GM11168 (cell line): ENCODE measurements at regions not wholly inside any gene's neighbourhood (a gene's known extent, or its start where the extent isn't known, plus 50 kb on each side); places are given as distances from the start of the nearest gene placed in this dataset.
"Not testable (repeated sequence)": the region's sequence is repeated elsewhere in the genome, so short reads cannot be mapped to it uniquely, and the experiment has no call there.

Experiments
- in situ Hi-C: fragments of 300-500 bp; cut with MboI; formaldehyde crosslinking; loops from one replicate; pipeline ENCODE4 v1.12.0; 2022; ENCODE audit warnings: low sequenced_read_pairs; ENCODE audit not compliant: unreplicated experiment

DNA sequence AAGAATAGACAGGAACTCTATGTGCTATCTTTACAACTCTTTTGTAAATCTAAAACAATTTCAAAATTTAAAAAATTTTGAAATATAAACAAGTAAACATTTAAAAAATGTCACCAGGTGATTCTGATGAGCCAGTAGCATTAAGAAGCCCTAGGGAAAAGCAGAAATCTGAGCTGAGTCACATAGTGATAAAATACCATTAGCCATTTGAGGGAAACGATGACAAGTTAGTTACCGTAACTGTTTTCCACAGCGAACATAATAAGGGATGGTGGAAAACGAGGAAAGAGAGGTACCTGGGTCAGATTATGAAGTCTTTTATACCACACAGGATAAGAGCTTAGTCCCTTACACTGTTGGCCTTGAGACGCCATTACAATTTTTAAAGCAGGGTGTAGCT lies 55.5 kb downstream of the PRR15 start:
- in situ Hi-C loops = no loop called here

DNA sequence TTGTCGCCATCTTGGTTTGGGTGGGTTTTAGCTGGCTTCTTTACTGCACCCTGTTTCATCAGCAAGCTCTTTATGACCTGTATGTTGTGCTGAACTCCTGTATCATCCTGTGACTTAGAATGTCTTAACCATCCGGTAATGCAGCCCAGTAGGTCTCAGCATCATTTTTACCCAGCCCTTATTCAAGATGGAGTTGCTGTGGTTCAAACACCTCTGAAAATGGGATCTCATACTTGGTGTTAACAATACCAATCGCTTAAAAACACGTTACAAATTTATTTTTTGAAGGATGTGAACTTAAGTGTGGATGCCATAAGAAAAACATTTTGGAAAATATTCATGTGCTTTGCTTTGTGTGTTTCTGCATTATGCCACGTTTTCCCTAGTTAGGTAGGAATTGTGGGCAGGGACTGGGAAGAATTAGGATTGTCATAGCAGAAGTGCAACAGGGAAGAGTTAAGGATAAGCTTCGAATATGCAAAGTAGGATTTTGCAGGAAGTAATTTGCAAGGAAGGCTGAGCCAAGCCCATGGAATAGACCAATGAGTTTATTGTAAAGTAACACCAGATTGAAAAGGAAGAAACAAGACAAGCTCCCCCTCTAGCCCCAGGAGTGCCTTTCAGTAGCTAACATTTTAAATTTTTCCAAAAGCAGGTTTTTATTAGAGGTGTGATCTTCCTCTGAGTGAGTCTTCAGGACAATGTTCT lies 56.4 kb downstream of the PRR15 start:
- in situ Hi-C loops = no loop called here

- in situ Hi-C loops = no loop called here
Observed at GRCh38 chr7:29620556-29620930, 56.9 kb downstream of the PRR15 start.

- in situ Hi-C loops = no loop called here
Observed at GRCh38 chr7:29622335-29623265, 59.0 kb downstream of the PRR15 start.

- in situ Hi-C loops = no loop called here
Observed at GRCh38 chr7:29623973-29624372, 60.3 kb downstream of the PRR15 start.

GRCh38 chr7:29626730-29627129 lies 63.1 kb downstream of the PRR15 start:
- in situ Hi-C loops = no loop called here

- in situ Hi-C loops = no loop called here
Observed at GRCh38 chr7:29627631-29628030, 64.0 kb downstream of the PRR15 start.

DNA sequence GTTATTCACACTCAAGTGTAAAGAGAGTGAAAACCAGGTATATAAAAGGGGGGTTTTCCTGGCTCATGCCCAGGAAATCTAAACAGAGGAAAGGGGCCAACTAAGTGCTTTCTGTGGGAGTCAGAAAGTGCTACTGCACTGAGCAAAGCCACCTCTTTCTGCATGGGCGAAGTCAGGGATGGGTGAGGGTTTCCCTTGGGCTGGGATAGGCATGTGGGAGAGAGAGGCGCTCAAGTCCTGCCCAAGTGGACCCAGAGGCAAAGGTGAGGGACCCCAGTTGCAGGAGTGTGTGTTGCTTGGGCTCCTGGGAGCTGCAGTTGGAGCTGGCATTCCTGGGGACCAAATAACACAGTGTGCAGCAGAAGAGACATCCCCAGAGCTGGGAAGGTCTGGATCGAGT lies 65.9 kb downstream of the PRR15 start:
- in situ Hi-C loops = no loop called here

DNA sequence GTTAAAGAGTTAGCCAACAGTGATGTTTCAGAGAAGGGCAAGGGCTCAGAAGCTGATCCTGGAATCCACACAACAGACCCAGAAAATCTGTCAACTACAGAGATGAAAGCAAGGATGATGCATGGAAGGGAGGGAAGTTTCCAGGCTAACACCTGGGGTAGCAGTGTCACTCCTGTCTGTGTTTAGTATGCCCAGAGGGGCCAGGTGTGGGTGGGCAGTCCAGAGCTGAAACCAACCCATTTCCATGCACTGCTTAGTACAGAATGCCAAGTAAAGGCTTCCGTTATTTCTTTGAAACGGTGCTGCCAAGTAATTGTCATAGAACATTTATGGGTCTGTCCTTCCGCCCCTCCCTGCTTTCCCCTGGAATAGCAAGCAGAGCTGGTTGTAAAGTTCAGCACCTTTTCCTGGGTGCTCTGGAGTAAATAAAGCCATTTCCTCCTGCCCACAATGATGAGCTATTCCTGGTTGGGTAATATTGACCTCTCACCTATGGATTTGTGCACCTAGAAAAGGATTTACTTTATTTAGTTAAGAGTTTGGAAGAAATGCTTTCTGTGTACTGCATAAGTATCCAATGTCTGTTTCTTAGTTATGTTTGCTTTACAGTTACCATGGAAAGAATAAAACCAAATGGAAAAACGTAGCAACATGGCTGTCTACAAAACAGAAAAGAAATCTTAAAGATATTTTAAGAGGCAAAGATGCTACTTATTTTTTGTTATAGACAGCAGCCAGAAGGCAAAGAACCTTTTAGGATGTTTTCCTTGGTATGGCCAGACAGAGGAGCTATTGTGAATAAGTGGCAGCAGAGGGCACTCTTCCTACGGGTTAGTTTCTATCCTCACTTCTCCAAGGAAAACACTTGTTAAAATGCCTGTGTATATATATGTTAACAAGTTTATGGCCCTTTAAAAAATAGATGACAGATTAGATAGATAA lies 71.7 kb downstream of the PRR15 start:
- in situ Hi-C loops = not testable (repeated sequence)

DNA sequence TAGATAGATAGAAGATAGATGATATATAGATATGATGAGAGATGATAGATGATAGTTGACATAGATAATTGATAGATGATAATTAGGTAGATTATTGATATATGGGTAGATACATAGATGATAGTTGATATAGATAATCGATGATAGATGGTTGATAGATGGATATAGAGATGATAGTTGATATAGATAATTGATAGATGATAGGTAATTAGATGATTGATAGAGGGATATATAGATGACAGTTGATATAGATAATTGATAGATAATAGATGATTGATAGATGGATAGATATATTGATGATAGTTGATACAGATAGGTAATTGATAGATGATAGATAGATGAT lies 72.3 kb downstream of the PRR15 start:
- in situ Hi-C loops = no loop called here

- in situ Hi-C loops = no loop called here
Observed at GRCh38 chr7:29637374-29637773, 73.7 kb downstream of the PRR15 start.

DNA sequence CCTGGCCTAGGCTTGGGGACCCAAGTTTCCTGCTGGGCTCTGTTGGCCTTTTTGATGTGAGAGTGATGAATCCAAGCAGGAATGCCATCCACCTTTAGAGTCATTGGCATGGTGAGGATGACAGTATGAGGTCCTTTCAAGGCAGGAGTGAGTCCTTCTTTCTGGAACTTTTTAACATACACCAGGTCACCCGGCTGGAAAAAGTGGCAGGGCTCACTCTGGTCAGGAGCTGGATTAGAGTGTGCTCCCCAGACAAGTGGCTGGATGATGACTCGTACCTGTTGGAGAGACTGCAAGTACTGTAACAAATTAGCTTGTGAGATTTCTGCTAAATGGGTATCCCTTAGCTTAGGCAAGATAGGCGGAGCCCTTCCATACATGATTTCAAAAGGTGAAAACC lies 75.2 kb downstream of the PRR15 start:
- in situ Hi-C loops = not testable (repeated sequence)

GRCh38 chr7:29639386-29639785 lies 75.8 kb downstream of the PRR15 start:
- in situ Hi-C loops = no loop called here

DNA sequence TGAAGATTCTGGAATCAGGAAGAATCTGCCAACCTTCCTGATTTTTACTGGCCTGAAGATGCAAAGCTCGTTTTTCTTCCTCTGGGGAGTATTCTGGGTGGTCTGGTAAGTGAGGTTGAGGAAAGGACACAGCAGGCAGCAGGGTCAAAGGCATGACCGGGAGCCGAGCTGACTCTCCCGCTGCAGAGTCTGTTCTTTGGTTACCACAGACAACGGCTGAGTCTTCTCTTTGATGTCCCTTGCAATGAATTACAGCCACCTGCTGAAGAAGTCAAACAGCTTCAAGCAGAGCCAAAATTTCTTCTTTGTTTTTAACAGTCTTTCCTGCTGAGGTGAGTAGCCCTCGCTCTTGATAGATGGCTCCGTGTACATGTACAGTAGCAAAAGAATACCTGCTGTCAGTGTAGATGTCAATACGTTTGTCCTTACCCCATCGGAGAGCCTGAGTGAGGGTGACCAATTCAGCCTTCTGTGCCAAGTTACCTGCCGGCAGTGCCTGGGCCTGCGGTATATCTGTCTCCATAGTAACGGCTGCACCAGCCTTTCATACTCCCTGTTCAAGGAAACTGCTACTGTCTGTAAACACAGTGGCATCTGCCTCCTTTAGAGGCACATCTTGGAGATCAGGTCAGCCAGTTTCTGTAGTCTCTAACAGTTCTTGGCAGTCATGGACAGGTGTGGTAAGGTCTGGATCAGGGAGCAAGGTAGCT lies 76.4 kb downstream of the PRR15 start:
- in situ Hi-C loops = no loop called here

DNA sequence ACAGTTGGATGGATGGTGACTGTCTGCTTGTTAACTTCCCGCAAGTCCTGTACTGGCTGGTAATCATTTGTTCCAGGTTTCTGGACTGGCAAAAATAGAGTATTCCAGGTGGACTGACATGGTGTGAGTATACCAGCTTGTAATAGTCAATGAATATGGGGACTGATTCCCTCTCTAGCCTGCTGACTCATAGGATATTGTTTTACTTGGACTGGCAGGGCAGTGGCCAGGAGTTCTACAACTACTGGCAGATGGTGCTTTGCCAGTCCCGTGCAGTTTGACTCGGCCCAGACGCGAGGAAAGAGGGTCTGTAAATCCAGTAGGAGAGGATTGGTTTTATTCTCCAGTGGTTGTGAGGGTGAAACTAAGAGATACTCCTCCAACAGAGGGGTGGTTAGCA lies 78.0 kb downstream of the PRR15 start:
- in situ Hi-C loops = no loop called here

DNA sequence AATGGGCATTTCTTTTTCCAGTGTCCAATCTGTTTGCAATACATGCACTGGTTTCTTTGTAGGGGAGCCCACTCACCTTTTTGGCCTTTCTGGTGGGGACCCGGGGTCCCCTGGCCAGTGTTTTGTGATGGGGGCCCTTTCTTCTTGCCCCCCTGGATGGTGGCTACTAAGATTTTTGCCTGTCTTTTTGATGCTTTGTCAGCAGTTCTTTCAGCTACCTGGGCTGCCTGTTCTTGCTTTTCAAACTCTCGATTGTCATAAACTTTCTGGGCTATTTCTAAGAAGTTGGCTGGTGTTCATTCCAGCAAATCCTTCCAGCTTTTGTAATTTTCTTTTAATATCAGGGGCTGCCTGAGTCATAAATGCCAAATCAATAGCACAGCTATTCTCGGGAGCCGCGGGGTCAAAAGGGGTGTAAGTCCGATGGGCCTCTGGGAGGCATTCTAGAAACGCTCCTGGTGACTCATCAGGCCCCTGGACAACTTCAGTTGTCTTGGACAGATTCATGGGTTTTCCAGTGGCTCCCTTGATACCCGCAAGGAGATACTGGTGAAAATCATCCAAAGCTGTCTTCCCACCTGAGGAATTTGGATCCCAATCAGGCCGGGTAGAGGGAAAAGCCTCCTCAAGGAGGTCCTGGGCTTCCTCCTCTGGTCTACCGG lies 79.0 kb downstream of the PRR15 start:
- in situ Hi-C loops = no loop called here

DNA sequence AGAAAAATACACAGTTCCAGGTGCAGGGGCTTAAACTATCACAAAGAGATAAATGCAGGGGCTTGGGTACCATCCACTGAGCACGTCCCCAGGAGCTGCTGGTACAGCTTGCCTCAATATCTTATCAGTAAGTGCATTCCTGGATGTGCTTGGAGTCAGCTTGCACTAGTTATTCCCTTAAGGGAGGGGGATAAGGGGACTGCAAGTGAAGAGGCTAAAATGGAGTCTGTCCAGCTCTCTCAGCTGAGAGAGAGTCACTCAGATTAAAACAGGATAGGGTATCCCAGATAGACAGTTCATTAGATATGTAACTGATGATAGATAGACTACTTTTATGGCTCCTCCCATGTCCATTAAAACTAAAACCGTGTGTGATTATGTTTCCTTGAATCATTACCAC lies 82.5 kb downstream of the PRR15 start:
- in situ Hi-C loops = not testable (repeated sequence)

DNA sequence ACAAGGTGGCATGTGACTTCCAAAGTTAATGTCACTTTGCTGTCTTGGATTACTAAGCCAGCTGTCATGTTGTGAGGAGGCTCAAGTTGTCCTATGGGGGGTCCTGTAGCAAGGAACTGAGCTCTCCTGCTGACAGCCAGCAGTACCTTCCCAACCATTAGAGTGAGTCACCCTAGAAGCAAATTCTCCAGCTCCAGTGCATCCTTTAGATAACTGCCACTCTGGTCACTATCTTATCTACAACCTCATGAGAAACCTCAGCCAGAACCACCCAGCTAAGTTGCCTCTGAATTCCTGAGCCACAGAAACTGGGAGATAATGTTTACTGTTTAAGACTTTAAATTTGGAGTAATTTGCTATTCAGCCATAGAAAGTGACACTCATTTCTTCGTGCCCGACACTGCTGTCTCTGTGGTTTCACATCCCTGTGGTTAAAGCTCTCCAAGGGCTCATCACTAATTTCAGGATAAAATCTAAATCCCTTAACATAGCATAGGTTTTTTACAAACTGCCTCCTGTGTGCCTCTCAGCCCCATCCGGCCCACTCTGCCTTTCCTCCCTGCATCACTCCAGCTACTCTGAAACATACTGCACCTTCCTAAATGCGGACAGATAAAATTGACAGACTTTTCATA lies 83.5 kb downstream of the PRR15 start:
- in situ Hi-C loops = no loop called here

GRCh38 chr7:29647691-29648210 lies 84.1 kb downstream of the PRR15 start:
- in situ Hi-C loops = not testable (repeated sequence)
